Activated CD4-positive, alpha-beta T cell treated with anti-CD3 and anti-CD28 coated beads, Interleukin-10, Interleukin-2, amounts not matched to agents 100 ng/mL and 50 ng/mL, durations not matched to agents 16 hours and 8 hours (primary cell): ENCODE measurements at regions not wholly inside any gene's neighbourhood (a gene's known extent, or its start where the extent isn't known, plus 50 kb on each side); places are given as distances from the start of the nearest gene placed in this dataset.
"Not testable (repeated sequence)": the region's sequence is repeated elsewhere in the genome, so short reads cannot be mapped to it uniquely, and the experiment has no call there.

Experiments
- DNase-seq: peaks from one replicate; pipeline ENCODE4 v3.0.0-alpha.2; 2020

DNA sequence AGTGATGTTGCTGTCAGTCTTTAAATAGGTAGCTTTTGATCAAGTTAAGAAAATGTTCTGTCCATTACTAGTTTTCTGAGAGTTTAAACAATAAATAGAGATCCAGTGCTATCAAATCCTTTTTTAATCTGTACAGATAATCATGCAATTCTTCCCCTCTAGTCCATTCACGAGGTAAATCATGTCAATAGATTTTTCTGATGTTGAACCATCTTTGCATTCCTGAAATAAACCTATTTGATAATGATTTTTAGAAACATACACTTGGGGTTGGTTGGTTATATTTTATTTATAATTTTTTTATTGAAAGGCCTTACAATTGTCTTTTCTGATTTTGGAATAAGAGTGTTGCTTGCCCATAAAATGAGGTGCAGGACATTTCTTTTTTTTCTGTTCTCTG, 95.0 kb downstream of the FAM53A start:
- no peak for DNase-seq

- no peak for DNase-seq
These were observed 95.8 kb downstream of the FAM53A start for GRCh38 chr4:1588306-1588705.

- DNase-seq: no peak
These were observed 99.6 kb downstream of the FAM53A start for GRCh38 chr4:1584498-1584897.

DNA sequence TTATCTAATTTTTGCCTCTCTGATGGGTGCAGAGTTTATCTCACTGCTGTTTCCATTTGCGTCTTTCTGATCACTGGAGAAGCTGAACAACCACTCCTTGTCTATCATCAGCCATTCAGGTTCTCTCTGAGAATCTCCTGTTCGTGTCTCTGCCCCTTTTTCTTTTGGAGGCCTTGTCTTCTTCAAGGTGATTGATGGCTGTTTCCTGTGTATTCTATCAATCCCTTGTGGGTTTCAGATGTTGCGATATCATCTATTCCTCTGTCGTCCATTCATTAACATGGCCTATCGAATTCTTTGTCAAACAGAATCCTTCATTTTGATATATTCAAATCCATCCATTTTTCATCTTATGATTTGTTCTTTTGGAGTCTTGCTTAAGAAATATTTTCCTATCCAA, 100.3 kb downstream of the FAM53A start:
- DNase-seq: no peak

GRCh38 chr4:1583051-1583785, 100.9 kb downstream of the FAM53A start:
- no peak for DNase-seq

DNA sequence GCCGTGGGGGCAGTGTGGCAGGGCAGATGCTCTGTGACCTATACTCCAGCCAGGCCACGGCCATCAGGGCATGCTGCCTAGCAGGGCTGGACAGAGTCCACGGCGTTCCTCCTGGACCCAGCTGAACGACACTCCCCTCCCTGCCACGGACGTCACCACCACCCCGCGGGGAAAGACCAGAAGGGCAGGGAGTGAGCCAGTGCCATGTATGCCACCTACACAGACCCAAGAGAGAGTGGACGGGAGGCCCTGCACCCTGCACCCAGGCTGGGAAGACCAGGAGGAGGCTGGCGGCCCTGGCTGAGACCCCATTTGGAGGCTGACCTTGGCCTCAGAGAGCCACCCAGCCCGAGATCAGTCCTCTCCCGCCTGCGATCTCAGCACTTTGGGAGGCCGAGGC, 101.9 kb downstream of the FAM53A start:
- DNase-seq: no peak

DNA sequence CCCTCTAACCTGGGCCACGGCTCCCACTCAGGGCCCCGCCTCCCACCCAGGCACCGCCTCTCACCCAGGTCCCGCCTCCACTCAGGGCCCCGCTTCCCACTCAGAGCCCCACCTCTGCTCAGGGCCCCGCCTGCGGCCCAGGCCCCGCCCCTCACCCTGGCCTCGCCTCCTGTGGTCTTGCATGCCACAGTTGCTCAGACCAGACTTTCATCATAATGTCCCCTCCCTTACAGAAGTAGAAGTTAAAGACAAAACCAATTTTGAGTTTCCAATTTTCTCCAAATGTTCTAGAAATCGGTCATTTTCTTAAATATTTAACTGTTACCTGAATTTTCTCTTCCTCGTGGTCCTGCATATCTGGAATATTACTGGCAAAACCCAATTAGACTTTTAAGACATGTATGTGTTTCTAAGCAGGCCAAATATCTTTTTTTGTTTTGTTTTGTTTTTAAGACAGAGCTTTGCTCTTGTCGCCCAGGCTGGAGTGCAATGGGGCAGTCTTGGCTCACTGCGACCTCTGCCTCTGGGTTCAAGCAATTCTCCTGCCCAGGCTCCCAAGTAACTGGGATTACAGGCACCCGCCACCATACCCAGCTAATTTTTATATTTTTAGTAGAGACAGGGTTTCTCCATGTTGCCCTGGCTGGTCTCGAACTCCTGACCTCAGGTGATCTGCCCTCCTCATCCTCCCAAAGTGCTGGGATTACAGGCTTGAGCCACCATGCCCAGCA, 102.8 kb downstream of the FAM53A start:
- peak; percentile 90 for DNase-seq

DNA sequence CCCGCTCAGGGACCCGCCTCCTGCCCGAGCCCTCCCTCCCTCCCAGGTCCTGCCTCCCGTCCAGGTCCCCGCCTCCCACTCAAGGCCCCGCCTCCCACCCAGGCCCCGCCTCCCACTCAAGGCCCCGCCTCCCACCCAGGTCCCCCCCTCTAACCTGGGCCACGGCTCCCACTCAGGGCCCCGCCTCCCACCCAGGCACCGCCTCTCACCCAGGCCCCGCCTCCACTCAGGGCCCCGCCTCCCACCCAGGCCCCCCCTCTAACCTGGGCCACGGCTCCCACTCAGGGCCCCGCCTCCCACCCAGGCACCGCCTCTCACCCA, 103.5 kb downstream of the FAM53A start:
- DNase-seq: not testable (repeated sequence)

DNA sequence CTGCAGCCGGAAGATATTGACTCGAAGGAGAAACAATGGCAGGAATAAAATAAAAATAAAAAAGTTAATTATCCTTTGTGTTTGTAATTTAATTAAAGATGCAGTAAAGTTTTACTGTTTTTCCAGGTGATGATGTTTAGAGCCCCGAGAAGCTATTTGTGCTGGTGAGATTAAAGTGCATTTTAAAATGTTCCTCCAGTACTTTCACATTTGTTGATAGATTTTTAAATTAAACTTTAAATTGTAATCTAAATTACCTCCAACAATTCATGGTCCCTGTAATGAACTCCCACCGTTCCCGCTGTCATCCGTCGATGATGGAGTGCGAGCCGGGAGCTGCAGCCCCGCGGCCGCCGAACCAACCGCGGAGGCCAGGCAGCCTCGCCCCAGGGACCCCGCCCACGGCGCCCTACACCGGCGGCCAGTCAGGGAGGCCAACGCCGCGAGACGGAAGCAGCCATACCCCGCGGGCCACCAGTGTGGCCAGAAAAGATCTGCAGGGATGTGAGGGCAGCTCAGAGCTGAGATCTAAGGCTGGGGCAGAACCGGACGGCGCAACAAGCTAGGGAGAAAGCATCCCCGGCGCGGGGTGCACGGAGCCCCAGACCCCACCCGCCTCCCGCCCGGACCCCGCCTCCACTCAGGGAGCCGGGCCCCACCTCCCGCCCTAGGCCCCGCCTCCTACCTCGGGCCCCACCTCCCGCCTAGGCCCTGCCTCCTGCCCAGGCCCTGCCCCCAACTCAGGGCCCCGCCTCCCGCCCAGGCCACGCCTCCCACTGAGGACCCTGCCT, 104.0 kb downstream of the FAM53A start:
- peak; percentile 94 for DNase-seq

GRCh38 chr4:1579001-1579900, 104.9 kb downstream of the FAM53A start:
- DNase-seq: peak; percentile 69

- no peak for DNase-seq
These were observed 105.8 kb downstream of the FAM53A start for GRCh38 chr4:1578251-1578773.

- DNase-seq: no peak
These were observed 106.3 kb downstream of the FAM53A start for GRCh38 chr4:1577822-1578217.

GRCh38 chr4:1576961-1577821, 106.9 kb downstream of the FAM53A start:
- DNase-seq: no peak

- no peak for DNase-seq
These were observed 107.7 kb downstream of the FAM53A start for GRCh38 chr4:1576304-1576960.

- no peak for DNase-seq
These were observed 108.5 kb downstream of the FAM53A start for GRCh38 chr4:1575418-1576303.

DNA sequence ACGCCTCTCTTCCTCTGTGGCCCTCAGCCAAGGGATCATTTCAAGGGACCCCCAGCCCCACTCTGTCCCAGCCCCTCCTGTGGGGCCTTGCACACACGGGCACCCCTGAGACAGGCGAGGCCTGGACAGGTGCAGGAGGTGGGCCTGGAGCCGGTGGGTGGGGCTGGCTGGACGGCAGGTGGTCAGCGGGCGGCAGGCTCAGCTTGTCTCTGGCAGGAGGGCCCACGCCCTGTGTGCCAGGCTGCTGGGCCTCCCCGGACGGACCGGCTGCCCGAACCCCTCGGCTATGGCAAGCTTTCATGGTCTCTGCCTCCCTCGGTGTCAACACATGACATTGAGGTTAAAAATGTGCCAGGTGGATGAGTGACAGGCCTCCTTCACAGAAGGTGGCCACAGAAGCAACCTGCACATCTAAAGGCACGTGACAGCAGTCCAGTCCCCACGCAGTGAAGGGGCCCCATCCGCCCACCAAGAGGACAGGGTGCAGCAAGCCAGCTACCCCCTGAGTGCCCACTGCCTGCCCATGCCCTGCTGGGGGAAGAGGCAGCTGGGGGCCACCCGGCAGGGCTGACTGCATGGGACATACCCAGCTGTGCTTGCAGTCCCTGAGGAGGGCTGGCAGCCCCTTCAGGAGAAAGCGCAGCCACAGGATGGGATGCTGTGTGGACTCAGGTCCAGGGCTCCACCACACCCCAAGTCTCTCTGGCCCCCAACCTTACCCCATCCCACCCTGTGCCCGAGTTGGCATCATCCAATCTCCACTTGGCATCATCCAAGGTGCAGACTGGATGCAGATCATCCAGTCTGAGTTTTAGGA, 109.3 kb downstream of the FAM53A start:
- DNase-seq: no peak

DNA sequence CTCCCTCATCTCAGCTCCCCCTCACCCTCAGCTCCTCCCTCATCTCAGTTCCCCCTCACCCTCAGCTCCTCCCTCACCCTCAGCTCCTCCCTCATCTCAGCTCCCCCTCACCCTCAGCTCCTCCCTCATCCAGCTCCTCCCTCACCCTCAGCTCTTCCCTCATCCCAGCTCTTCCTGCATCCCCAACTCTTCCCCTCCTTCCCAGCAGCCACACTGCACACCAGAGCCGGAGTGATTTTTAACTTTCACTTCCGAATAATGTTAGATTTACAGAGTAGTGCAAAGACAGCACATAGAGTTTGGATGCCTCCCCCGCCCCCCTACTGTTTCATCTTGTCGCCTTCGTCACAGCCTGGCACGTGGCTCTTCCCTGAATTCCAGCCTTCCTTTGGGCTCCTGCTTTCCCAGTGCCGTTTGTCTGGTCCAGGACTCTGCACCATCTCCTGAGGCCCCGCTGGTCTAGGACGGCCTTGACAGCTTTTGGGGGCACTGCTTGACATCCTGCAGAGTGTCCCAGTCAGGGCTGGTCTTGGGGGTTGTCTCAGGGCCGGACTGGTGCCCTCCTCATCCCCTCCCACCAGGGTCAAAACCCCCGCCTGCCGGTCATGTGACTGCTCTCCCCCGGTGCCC, 110.2 kb downstream of the FAM53A start:
- DNase-seq: no peak

GRCh38 chr4:1572964-1573720, 111.0 kb downstream of the FAM53A start:
- DNase-seq: no peak
